ENCODE measurements at regions not wholly inside any gene's neighbourhood (a gene's known extent, or its start where the extent isn't known, plus 50 kb on each side); places are given as distances from the start of the nearest gene placed in this dataset.

GRCh38 chr2:19758658-19759057, 143.1 kb downstream of the TTC32 start:
- DNase-seq, result no peak
- Histone ChIP-seq H2AFZ (no peak overlapping the region), H3K9me2 (ENCODE audit: insufficient read depth) (no peaks in the 10 kb centered on the region), H3K27me3 (ENCODE audit: insufficient read depth, low read depth) (no peaks in the 10 kb centered on the region), H4K20me1 (ENCODE audit: insufficient read depth) (no peaks in the 10 kb centered on the region; the same call in 1 of the 2 replicates), H3F3A (ENCODE audit: insufficient read depth, low read depth) (no peaks in the 10 kb centered on the region), H3K36me3 (ENCODE audit: low read depth) (no peaks in the 10 kb centered on the region), H3K4me2 (no peak overlapping the region), H3K27ac (no peak overlapping the region), H3K4me1 (replicated peaks; ENCODE audit: insufficient read depth) (no peaks in the 10 kb centered on the region), H3K79me2 (ENCODE audit: low read depth) (no peaks in the 10 kb centered on the region), H3K9me3 (ENCODE audit: insufficient read depth, low read depth) (no peaks in the 10 kb centered on the region), H3K4me3 (no peak overlapping the region)
- ChIA-PET POLR2A (ENCODE audit: unreplicated experiment) (no interaction called here), CTCF (no interaction called here)
- BruUV-seq (replicated peaks), result no TSS peak
- intact Hi-C loops (cut with micrococcal nuclease; ENCODE audit: unreplicated experiment), result no loop called here
- TF ChIP-seq CTCF (conservative IDR thresholded peaks at IDR 0.05) (no peak), EZH2 (IDR thresholded peaks at IDR 0.05; ENCODE audit: low read depth) (no peak)

GRCh38 chr2:19757586-19757985, 144.2 kb downstream of the TTC32 start:
- no TSS peak for BruUV-seq (replicated peaks)
- Histone ChIP-seq H3K36me3 (ENCODE audit: low read depth) (no peaks in the 10 kb centered on the region), H3K27ac (no peak overlapping the region), H4K20me1 (ENCODE audit: insufficient read depth) (no peaks in the 10 kb centered on the region; the same call in 1 of the 2 replicates), H3K4me2 (no peak overlapping the region), H3K4me3 (no peak overlapping the region), H3K9me2 (ENCODE audit: insufficient read depth) (no peaks in the 10 kb centered on the region), H3K27me3 (ENCODE audit: insufficient read depth, low read depth) (no peaks in the 10 kb centered on the region), H3K9me3 (ENCODE audit: insufficient read depth, low read depth) (no peaks in the 10 kb centered on the region), H3F3A (ENCODE audit: insufficient read depth, low read depth) (no peaks in the 10 kb centered on the region), H3K79me2 (ENCODE audit: low read depth) (no peaks in the 10 kb centered on the region), H3K4me1 (replicated peaks; ENCODE audit: insufficient read depth) (no peaks in the 10 kb centered on the region), H2AFZ (no peak overlapping the region)
- DNase-seq, result no peak
- intact Hi-C loops (cut with micrococcal nuclease; ENCODE audit: unreplicated experiment), result no loop called here
- TF ChIP-seq CTCF (conservative IDR thresholded peaks at IDR 0.05), result no peak
- TF ChIP-seq EZH2 (IDR thresholded peaks at IDR 0.05; ENCODE audit: low read depth), result no peak
- CTCF ChIA-PET, result no interaction called here
- POLR2A ChIA-PET (ENCODE audit: unreplicated experiment), result no interaction called here

GRCh38 chr2:19754907-19755306, 146.9 kb downstream of the TTC32 start:
- Histone ChIP-seq H3K9me2 (ENCODE audit: insufficient read depth) (no peaks in the 10 kb centered on the region), H3K79me2 (ENCODE audit: low read depth) (no peaks in the 10 kb centered on the region), H3K36me3 (ENCODE audit: low read depth) (no peaks in the 10 kb centered on the region), H3K27me3 (ENCODE audit: insufficient read depth, low read depth) (no peaks in the 10 kb centered on the region), H3K27ac (no peak overlapping the region), H3F3A (ENCODE audit: insufficient read depth, low read depth) (no peaks in the 10 kb centered on the region), H2AFZ (no peak overlapping the region), H3K4me2 (no peak overlapping the region), H3K4me1 (replicated peaks; ENCODE audit: insufficient read depth) (no peaks in the 10 kb centered on the region), H3K4me3 (no peak overlapping the region), H3K9me3 (ENCODE audit: insufficient read depth, low read depth) (no peaks in the 10 kb centered on the region), H4K20me1 (ENCODE audit: insufficient read depth) (no peaks in the 10 kb centered on the region; the same call in 1 of the 2 replicates)
- no peak for TF ChIP-seq CTCF (conservative IDR thresholded peaks at IDR 0.05)
- no peak for TF ChIP-seq EZH2 (IDR thresholded peaks at IDR 0.05; ENCODE audit: low read depth)
- no peak for DNase-seq
- ChIA-PET POLR2A (ENCODE audit: unreplicated experiment) (no interaction called here), CTCF (no interaction called here)
- intact Hi-C loops (cut with micrococcal nuclease; ENCODE audit: unreplicated experiment), result no loop called here
- BruUV-seq (replicated peaks), result no TSS peak
